GM19452 (cell line): ENCODE measurements at regions not wholly inside any gene's neighbourhood (a gene's known extent, or its start where the extent isn't known, plus 50 kb on each side); places are given as distances from the start of the nearest gene placed in this dataset.
A peak's percentile ranks its signal among the peaks of the same experiment; 100 is the strongest.
"Not testable (repeated sequence)": the region's sequence is repeated elsewhere in the genome, so short reads cannot be mapped to it uniquely, and the experiment has no call there.

Experiments
- ATAC-seq: cut with Tn5 transposase; IDR thresholded peaks from one replicate; pipeline ENCODE4 v1.9.1; 2021; ENCODE audit not compliant: unreplicated experiment

- ATAC-seq: peak; percentile 71
Observed at GRCh38 chr5:119694284-119694683, 64.9 kb downstream of the FAM170A start.

GRCh38 chr5:119706049-119706448 lies 76.7 kb downstream of the FAM170A start:
- no peak for ATAC-seq

GRCh38 chr5:119708076-119708790 lies 78.9 kb downstream of the FAM170A start:
- ATAC-seq: no peak

GRCh38 chr5:119721775-119722174 lies 92.4 kb downstream of the FAM170A start:
- ATAC-seq: no peak

- ATAC-seq: not testable (repeated sequence)
Observed at GRCh38 chr5:119725291-119725690, 95.9 kb downstream of the FAM170A start.

DNA sequence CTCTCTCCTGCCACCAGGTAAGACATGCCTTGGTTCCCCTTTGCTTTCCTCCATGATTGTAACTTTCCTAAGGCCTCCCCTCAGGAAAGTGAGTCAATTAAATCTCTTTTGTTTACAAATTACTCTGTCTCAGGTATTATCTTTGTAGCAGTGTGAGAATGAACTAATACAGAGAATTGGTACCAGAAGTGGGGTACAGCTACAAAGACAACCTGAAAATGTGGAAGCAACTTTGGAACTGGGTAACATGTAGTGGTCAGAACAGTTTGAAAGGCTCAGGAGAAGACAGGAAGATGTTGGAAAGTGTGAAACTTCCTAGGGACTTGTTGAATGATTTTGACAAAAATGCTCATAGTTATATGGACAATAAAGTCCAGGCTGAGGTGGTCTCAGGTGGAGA lies 97.2 kb downstream of the FAM170A start:
- no peak for ATAC-seq

DNA sequence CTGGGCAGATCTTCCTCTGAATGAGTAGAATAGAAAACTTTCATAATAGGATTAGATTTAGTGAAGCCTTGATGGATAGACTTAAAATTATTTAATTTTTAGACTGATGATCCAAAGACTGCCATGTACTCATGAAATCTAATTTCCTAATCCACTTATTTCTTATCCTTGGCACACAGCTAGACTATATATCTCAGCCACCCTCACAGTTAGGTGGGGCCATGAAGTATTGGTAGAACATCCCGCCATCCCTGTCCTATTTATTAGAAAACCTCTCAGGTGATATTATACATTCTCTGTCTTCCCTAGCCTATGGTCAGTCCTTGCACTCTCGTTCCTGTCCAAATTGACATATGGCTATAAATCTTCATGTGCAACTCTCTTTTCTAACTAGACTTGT lies 110.9 kb downstream of the FAM170A start:
- ATAC-seq: no peak

DNA sequence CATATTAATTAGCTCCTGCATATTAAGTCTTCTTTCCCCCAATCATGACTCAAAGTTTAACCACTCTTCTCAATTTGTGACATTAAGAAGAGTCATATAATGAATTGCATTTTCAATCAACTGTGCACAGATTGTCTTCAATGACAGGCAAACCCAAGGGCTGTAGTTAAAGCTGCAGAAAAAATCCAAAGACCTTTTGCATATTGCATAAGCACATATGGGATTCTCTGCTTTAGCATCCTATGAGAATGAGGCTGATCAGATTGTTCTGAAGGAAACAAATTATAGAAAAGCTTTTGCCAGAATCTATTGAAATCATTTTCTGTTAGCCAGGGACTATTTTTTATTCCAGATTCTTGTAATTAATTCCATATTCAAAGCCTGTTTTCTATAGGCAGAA lies 112.3 kb downstream of the FAM170A start:
- ATAC-seq: no peak

DNA sequence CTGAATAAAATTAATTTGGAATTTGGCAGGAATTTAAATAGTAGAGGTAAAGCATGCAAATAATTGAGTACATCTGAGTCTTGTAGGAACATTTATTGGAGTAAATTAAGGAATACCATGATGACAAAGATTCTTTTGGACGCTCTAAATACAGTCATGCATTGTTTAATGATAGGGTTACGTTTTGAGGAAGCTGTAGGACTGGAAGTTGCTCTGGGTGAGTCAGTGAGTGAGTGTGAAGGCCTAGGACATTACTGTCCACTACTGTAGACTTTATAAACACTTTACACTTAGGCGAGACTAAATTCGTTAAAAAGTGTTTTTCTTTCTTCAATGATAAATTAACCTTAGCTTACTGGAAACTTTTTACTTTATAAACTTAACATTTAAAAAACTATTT lies 113.0 kb downstream of the FAM170A start:
- ATAC-seq: no peak

GRCh38 chr5:119743927-119744326 lies 114.6 kb downstream of the FAM170A start:
- ATAC-seq: peak; percentile 90

DNA sequence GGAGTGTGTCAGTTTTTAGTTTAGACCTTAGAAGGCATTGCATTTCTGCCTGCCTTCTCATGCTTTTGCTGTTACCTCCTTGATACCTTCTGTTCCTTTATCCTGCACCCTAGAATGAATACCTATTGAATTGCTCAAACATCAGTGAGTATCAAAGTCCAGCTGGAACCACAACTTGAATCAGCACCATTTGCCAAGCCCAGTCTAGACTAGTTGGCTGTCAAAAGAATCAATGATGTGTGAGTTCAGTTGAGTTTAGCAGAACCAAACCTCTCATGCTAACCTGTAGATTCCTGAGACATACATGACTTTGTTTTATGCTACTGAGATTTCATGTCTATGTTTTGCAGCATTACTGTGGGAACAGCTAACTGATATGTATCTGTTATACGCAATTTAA lies 116.6 kb downstream of the FAM170A start:
- no peak for ATAC-seq

DNA sequence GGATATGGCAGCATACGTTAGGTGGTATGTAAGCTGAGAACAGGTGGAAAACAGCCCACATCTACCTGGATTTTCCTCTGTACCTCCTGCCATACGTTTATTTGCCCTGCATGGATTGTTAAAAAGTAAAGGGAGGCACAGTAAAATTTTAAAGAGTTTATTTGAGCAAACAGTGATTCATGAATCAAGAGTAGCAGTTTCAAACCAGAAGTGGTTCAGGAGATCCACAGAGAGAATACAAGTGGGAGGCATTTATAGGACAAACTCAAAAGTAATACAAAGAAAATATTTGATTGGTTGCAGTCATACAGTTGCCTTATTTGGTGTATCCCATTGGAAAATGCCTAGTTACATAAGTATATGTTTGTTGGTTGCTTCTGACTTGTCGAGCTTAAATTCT lies 117.6 kb downstream of the FAM170A start:
- no peak for ATAC-seq

GRCh38 chr5:119750887-119751733 lies 121.8 kb downstream of the FAM170A start:
- ATAC-seq: no peak

DNA sequence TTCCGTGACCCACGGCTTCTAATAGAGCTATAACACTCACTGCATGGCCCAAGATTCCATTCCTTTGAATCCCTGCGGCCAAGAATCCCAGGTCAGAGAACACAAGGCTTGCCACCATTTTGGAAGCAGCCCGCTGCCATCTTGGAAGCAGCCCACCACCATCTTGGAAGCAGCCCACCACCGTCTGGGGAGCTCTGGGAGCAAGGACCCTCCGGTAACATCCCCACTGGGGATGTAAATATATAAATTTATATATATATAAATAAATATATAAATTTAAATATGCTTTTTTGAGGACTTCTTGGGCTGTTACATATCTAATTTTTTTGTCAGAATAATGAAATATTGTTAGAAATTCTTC lies 122.4 kb downstream of the FAM170A start:
- ATAC-seq: no peak

GRCh38 chr5:119752921-119753886 lies 123.8 kb downstream of the FAM170A start:
- no peak for ATAC-seq

GRCh38 chr5:119754825-119755224 lies 125.5 kb downstream of the FAM170A start:
- ATAC-seq: not testable (repeated sequence)

- no peak for ATAC-seq
Observed at GRCh38 chr5:119757276-119757675, 127.9 kb downstream of the FAM170A start.

DNA sequence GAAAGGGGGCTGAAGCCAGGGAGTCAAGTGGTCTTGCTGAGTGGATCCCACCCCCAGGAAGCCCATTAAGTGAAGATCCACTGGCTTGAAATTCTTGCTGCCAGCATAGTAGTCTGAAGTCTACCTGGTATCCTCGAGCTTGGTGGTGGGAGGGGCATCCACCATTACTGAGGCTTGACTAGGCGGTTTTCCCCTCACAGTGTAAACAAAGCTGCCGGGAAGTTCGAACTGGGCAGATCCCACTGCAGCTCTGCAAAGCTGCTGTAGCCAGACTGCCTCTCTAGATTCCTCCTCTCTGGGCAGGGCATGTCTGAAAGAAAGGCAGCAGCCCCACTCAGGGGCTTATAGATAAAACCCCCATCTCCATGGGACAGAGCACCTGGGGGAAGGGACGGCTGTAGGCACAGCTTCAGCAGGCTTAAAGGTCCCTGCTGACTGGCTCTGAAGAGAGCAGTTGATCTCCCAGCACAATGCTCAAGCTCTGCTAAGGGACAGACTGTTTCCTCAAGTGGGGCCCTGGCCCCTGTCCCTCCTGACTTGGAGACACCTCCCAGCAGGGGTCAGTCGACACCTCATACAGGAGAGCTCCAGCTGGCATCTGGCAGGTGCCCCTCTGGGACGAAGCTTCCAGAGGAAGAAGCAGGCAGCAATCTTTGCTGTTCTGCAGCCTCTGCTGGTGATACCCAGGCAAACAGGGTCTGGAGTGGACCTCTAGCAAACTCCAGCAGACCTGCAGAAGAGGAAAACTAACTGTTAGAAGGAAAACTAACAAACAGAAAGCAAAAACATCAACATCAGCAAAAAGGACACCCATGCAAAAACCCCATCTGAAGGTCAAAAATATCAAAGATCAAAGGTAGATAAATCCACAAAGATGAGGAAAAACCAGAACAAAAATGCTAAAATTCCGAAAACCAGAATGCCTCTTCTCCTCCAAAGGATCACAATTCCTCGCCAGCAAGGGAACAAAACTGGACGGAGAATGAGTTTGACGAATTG lies 140.6 kb downstream of the FAM170A start:
- ATAC-seq: not testable (repeated sequence)

DNA sequence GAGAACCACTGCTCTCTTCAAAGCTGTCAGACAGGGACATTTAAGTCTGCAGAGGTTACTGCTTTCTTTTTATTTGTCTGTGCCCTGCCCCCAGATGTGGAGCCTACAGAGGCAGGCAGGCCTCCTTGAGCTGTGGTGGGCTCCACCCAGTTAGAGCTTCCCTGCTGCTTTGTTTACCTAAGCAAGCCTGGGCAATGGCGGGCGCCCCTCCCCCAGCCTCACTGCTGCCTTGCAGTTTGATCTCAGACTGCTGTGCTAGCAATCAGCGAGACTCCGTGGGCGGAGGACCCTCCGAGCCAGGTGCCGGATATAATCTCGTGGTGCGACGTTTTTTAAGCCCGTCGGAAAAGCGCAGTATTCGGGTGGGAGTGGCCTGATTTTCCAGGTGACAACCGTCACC lies 150.8 kb downstream of the FAM170A start:
- ATAC-seq: not testable (repeated sequence)

DNA sequence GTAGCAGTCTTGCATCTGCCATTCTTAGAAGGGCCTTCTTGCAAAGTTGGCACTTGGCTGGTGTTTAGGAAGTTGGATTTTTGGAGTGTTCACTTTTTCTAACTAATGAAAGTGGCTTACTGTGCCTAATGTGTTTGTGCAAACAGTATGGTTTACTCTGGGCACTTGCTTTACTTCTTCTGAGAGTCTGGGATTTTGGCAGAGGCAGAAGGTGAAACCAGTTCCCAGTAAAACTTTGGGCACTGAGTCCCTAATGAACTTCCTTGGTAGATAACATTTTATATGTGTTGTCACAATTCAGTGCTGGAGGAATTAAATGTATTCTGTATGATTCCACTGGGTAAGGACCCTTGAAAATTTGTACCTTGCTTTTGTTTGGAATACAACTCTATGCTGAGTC lies 155.7 kb downstream of the FAM170A start:
- no peak for ATAC-seq
